ENCODE measurements at regions not wholly inside any gene's neighbourhood (a gene's known extent, or its start where the extent isn't known, plus 50 kb on each side); places are given as distances from the start of the nearest gene placed in this dataset.

DNA sequence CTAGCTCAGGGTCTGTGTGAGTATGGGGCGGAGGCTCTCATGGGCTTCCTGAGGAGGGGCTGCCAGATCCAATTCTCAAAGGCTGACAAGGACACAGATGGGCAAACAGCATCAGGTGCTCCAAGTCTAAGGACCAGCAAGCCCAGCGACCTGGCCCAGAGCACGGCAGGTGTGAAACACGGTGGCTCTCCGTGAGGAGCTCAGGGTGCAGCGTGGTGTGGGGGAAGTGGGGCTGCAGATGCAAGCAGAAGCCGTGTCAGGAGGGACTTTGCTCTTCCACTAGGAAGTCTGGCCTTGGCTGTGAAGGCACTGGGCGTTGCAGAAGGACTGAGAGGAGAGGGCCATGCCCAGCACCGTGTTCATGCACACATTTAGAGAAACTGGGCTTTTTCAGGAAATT is 420.0 kb downstream of the GADD45G start:
- TF ChIP-seq, protein P1, sequence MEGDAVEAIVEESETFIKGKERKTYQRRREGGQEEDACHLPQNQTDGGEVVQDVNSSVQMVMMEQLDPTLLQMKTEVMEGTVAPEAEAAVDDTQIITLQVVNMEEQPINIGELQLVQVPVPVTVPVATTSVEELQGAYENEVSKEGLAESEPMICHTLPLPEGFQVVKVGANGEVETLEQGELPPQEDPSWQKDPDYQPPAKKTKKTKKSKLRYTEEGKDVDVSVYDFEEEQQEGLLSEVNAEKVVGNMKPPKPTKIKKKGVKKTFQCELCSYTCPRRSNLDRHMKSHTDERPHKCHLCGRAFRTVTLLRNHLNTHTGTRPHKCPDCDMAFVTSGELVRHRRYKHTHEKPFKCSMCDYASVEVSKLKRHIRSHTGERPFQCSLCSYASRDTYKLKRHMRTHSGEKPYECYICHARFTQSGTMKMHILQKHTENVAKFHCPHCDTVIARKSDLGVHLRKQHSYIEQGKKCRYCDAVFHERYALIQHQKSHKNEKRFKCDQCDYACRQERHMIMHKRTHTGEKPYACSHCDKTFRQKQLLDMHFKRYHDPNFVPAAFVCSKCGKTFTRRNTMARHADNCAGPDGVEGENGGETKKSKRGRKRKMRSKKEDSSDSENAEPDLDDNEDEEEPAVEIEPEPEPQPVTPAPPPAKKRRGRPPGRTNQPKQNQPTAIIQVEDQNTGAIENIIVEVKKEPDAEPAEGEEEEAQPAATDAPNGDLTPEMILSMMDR (IDR thresholded peaks at IDR 0.05; ENCODE audit: insufficient read depth, low read length, poor library complexity, severe bottlenecking) = no peak
- TF ChIP-seq EZH2phosphoT487 (conservative IDR thresholded peaks at IDR 0.05; ENCODE audit: low read length) = no peak

Data from SU-DHL-6 (cell line).